ENCODE measurements at regions not wholly inside any gene's neighbourhood (a gene's known extent, or its start where the extent isn't known, plus 50 kb on each side); places are given as distances from the start of the nearest gene placed in this dataset.

DNA sequence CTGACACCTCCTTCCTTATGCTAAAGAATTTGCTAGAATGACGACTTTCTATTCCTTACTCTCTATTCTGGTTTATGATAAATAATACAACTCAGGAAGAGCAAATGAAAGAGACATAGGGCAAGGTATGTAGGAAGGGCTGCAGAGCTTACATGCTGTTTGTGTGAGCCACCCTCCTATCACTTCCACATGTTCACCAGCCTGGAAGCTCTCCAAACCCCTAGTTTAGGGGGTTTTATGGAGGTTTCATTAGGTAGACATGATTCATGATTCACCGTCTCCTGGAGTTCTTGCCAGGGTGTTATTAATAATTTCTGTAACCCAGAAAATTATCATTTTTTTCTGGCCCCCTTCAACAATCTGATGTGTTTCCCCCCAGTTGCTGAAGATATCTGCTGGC, 172.1 kb upstream of the COL8A1 start:
- Histone ChIP-seq H3K9me3 (ENCODE audit: low read depth, low read length, poor library complexity, severe bottlenecking) (no peaks in the 10 kb centered on the region), H3K27ac (ENCODE audit: low read depth, low read length, poor library complexity, severe bottlenecking) (no peak overlapping the region), H3K4me3 (ENCODE audit: low read depth, low read length, poor library complexity, severe bottlenecking) (no peak overlapping the region), H3K4me1 (ENCODE audit: insufficient read depth, low read length, poor library complexity, severe bottlenecking) (no peaks in the 10 kb centered on the region), H3K36me3 (ENCODE audit: insufficient read depth, low read length, poor library complexity, severe bottlenecking) (no peaks in the 10 kb centered on the region), H3K27me3 (replicated peaks; ENCODE audit: insufficient read depth, low read depth, low read length, poor library complexity) (no peaks in the 10 kb centered on the region)
- intact Hi-C loops (cut with micrococcal nuclease; ENCODE audit: unreplicated experiment), result no loop called here
- CTCF ChIA-PET, result no interaction called here
- DNase-seq (ENCODE audit: low spot score), result no peak
- no TSS peak for BruUV-seq (replicated peaks)
- no peak for TF ChIP-seq EZH2 (IDR thresholded peaks at IDR 0.05; ENCODE audit: borderline replicate concordance, low read depth, low read length, poor library complexity, severe bottlenecking)
- TF ChIP-seq, protein P1, sequence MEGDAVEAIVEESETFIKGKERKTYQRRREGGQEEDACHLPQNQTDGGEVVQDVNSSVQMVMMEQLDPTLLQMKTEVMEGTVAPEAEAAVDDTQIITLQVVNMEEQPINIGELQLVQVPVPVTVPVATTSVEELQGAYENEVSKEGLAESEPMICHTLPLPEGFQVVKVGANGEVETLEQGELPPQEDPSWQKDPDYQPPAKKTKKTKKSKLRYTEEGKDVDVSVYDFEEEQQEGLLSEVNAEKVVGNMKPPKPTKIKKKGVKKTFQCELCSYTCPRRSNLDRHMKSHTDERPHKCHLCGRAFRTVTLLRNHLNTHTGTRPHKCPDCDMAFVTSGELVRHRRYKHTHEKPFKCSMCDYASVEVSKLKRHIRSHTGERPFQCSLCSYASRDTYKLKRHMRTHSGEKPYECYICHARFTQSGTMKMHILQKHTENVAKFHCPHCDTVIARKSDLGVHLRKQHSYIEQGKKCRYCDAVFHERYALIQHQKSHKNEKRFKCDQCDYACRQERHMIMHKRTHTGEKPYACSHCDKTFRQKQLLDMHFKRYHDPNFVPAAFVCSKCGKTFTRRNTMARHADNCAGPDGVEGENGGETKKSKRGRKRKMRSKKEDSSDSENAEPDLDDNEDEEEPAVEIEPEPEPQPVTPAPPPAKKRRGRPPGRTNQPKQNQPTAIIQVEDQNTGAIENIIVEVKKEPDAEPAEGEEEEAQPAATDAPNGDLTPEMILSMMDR (conservative IDR thresholded peaks at IDR 0.05; ENCODE audit: low read depth, low read length), result no peak
- POLR2A ChIA-PET (ENCODE audit: low non-redundant PET), result no interaction called here

DNA sequence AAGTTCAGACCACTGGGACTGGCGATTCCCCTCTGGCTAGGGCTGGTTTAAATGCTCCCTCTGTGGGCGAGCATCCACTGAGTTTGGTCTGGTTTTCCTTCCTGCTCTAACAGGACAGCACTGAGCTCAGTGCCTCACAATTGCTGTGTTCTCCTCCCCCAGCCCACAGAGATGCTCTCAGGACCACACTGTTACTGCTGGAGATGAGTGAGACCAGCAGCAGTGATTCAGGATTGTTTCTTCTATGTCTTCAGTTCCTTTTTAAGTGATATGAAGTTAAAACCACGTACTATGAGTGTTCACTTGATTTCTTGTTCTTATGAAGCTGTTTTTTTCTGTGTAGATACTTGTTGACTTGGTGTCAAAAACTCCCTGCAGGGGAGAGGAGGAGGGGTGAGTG, 180.4 kb upstream of the COL8A1 start:
- DNase-seq (ENCODE audit: low spot score), result no peak
- BruUV-seq (replicated peaks), result no TSS peak
- Histone ChIP-seq H3K36me3 (ENCODE audit: insufficient read depth, low read length, poor library complexity, severe bottlenecking) (no peaks in the 10 kb centered on the region), H3K9me3 (ENCODE audit: low read depth, low read length, poor library complexity, severe bottlenecking) (no peaks in the 10 kb centered on the region), H3K4me1 (ENCODE audit: insufficient read depth, low read length, poor library complexity, severe bottlenecking) (no peaks in the 10 kb centered on the region), H3K27me3 (replicated peaks; ENCODE audit: insufficient read depth, low read depth, low read length, poor library complexity) (no peaks in the 10 kb centered on the region), H3K4me3 (ENCODE audit: low read depth, low read length, poor library complexity, severe bottlenecking) (no peak overlapping the region), H3K27ac (ENCODE audit: low read depth, low read length, poor library complexity, severe bottlenecking) (no peak overlapping the region)
- CTCF ChIA-PET, result no interaction called here
- POLR2A ChIA-PET (ENCODE audit: low non-redundant PET), result no interaction called here
- no peak for TF ChIP-seq EZH2 (IDR thresholded peaks at IDR 0.05; ENCODE audit: borderline replicate concordance, low read depth, low read length, poor library complexity, severe bottlenecking)
- TF ChIP-seq, protein P1 (conservative IDR thresholded peaks at IDR 0.05; ENCODE audit: low read depth, low read length), result no peak
- intact Hi-C loops (cut with micrococcal nuclease; ENCODE audit: unreplicated experiment), result no loop called here

DNA sequence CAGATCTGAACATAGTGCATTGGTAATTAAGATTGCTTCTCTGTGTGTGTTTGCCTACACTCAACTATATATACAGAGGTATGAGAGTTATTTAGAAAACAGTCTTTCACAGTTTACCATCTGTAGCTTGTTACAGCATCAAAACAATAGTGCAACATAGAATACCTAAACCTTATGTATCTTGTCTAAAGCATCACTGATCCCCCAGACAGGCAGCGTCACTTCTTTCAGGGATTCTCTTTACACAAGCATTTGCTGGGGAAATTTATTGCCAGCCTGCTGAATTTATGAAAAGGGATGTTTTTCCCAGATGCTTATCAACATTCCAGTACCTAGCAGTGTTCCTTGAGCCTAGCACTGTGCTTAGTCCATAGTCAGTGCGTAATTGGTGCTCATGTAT, 195.8 kb upstream of the COL8A1 start:
- intact Hi-C loops (cut with micrococcal nuclease; ENCODE audit: unreplicated experiment), result no loop called here
- Histone ChIP-seq H3K27ac (ENCODE audit: low read depth, low read length, poor library complexity, severe bottlenecking) (no peak overlapping the region), H3K4me3 (ENCODE audit: low read depth, low read length, poor library complexity, severe bottlenecking) (no peak overlapping the region), H3K9me3 (ENCODE audit: low read depth, low read length, poor library complexity, severe bottlenecking) (no peaks in the 10 kb centered on the region), H3K36me3 (ENCODE audit: insufficient read depth, low read length, poor library complexity, severe bottlenecking) (no peaks in the 10 kb centered on the region), H3K4me1 (ENCODE audit: insufficient read depth, low read length, poor library complexity, severe bottlenecking) (no peaks in the 10 kb centered on the region), H3K27me3 (replicated peaks; ENCODE audit: insufficient read depth, low read depth, low read length, poor library complexity) (no peaks in the 10 kb centered on the region)
- ChIA-PET CTCF (no interaction called here), POLR2A (ENCODE audit: low non-redundant PET) (no interaction called here)
- TF ChIP-seq EZH2 (IDR thresholded peaks at IDR 0.05; ENCODE audit: borderline replicate concordance, low read depth, low read length, poor library complexity, severe bottlenecking), result no peak
- TF ChIP-seq, protein P1 (conservative IDR thresholded peaks at IDR 0.05; ENCODE audit: low read depth, low read length), result no peak
- BruUV-seq (replicated peaks), result no TSS peak
- DNase-seq (ENCODE audit: low spot score), result no peak
